Peyer's patch (tissue), 4 donors: ENCODE measurements at regions not wholly inside any gene's neighbourhood (a gene's known extent, or its start where the extent isn't known, plus 50 kb on each side); places are given as distances from the start of the nearest gene placed in this dataset.

Source experiments
- POLR2A ChIP-seq, 2 donors: fragments of 450-650 bp; IDR thresholded peaks; one replicate each; pipeline ENCODE4 v1.5.1; 2017; ENCODE audit warnings: antibody characterized with exemption in 2 of 2, mild to moderate bottlenecking in 2 of 2, moderate library complexity in 2 of 2
- TF ChIP-seq, protein P1 (sequence below), 6 experiments: fragments of 450-650 bp in 4 of 6; fragments of 200-600 bp in 2 of 6; sonication (generic) in 1 of 6; IDR thresholded peaks; one replicate each; pipeline ENCODE4 v1.5.1; 2017 to 2019; ENCODE audit warnings: antibody characterized with exemption in 6 of 6, mild to moderate bottlenecking in 3 of 6, moderate library complexity in 1 of 6

DNA sequence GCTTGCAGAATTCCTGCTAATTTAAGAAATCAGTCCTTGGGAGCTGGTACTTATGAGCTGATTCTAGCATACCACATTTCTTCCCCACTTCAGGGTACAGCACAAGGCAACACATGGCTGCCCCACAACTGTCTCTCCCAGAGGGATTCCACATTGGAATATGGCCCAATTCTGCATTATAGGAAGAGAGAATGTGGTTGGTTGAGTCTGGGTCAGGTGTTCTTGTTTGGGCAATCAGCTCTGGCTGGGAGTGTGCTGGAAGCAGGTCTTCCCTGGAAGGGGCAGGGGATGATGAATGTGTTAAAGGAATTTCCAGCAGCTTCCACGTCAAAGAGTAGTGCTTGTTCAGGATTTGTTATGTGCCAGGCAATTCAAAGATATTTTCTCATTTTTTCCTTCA lies 95.7 kb downstream of the BUB3 start:
- TF ChIP-seq, protein P1, sequence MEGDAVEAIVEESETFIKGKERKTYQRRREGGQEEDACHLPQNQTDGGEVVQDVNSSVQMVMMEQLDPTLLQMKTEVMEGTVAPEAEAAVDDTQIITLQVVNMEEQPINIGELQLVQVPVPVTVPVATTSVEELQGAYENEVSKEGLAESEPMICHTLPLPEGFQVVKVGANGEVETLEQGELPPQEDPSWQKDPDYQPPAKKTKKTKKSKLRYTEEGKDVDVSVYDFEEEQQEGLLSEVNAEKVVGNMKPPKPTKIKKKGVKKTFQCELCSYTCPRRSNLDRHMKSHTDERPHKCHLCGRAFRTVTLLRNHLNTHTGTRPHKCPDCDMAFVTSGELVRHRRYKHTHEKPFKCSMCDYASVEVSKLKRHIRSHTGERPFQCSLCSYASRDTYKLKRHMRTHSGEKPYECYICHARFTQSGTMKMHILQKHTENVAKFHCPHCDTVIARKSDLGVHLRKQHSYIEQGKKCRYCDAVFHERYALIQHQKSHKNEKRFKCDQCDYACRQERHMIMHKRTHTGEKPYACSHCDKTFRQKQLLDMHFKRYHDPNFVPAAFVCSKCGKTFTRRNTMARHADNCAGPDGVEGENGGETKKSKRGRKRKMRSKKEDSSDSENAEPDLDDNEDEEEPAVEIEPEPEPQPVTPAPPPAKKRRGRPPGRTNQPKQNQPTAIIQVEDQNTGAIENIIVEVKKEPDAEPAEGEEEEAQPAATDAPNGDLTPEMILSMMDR (IDR thresholded peaks at IDR 0.05): no peak
- no peak for TF ChIP-seq POLR2A (IDR thresholded peaks at IDR 0.05)
